Putamen (tissue), 1 donor: ENCODE measurements at regions not wholly inside any gene's neighbourhood (a gene's known extent, or its start where the extent isn't known, plus 50 kb on each side); places are given as distances from the start of the nearest gene placed in this dataset.

Source experiments
- DNase-seq: peaks from one replicate; pipeline ENCODE4 v3.0.0-alpha.2; 2016; ENCODE audit warnings: low spot score

- DNase-seq, result no peak
Measured at GRCh38 chrX:71000139-71000538, 68.0 kb downstream of the SNX12 start.

- DNase-seq, result peak; percentile 34
Measured at GRCh38 chrX:70998411-70999027, 67.6 kb upstream of the SLC7A3 start.

- no peak for DNase-seq
Measured at GRCh38 chrX:70995338-70995737, 64.4 kb upstream of the SLC7A3 start.

DNA sequence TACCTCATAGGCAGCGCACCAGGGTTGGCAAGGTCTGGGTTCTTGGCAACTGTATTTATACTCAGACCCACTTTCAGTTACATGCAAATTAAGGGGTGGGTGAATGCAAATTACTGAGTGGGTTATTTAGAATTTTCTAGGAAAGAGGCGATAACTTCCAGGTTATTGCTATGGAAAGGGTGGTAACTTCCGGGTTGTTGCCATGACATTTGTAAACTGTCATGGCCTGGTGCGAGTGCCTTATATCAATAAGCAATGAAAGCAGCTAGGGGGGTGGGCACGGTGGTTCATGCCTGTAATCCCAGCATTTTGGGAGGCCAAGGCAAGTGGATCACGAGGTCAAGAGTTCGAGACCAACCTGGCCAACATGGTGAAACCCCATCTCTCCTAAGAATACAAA lies 57.5 kb upstream of the SLC7A3 start:
- DNase-seq, result no peak
